GM23248 (cell line): ENCODE measurements at regions not wholly inside any gene's neighbourhood (a gene's known extent, or its start where the extent isn't known, plus 50 kb on each side); places are given as distances from the start of the nearest gene placed in this dataset.

Source experiments
- DNase-seq: peaks from one replicate; pipeline ENCODE4 v3.0.0-alpha.2; 2015
- H2AFZ ChIP-seq: fragments of 200-600 bp; sonication (generic); 2 replicates; pipeline ENCODE4 v1.6.1; 2016; ENCODE audit warnings: antibody characterized with exemption
- H3F3A ChIP-seq: fragments of 200-600 bp; sonication (generic); 2 replicates; pipeline ENCODE4 v1.6.1; 2016; ENCODE audit warnings: mild to moderate bottlenecking, antibody characterized with exemption, mixed run types; ENCODE audit not compliant: insufficient read depth
- H3K27ac ChIP-seq: fragments of 200-600 bp; sonication (generic); 2 replicates; pipeline ENCODE4 v1.5.1; 2016; ENCODE audit warnings: mild to moderate bottlenecking
- H3K27me3 ChIP-seq: fragments of 200-600 bp; sonication (generic); replicated peaks from 2 replicates; pipeline ENCODE4 v1.6.1; 2016; ENCODE audit warnings: mild to moderate bottlenecking; ENCODE audit not compliant: insufficient read depth
- H3K36me3 ChIP-seq: fragments of 200-600 bp; sonication (generic); 2 replicates; pipeline ENCODE4 v1.6.1; 2016; ENCODE audit warnings: low read depth, mild to moderate bottlenecking
- H3K4me1 ChIP-seq: fragments of 200-600 bp; sonication (generic); 2 replicates; pipeline ENCODE4 v1.6.1; 2016; ENCODE audit warnings: mild to moderate bottlenecking; ENCODE audit not compliant: insufficient read depth
- H3K4me2 ChIP-seq: fragments of 200-600 bp; sonication (generic); one replicate; pipeline ENCODE4 v1.6.1; 2016; ENCODE audit warnings: mild to moderate bottlenecking; ENCODE audit not compliant: unreplicated experiment
- H3K4me3 ChIP-seq: fragments of 200-600 bp; sonication (generic); 2 replicates; pipeline ENCODE4 v1.5.1; 2016; ENCODE audit warnings: mild to moderate bottlenecking
- H3K79me2 ChIP-seq: fragments of 200-600 bp; sonication (generic); 2 replicates; pipeline ENCODE4 v1.6.1; 2016; ENCODE audit warnings: mild to moderate bottlenecking; ENCODE audit not compliant: insufficient read depth
- H3K9ac ChIP-seq: fragments of 200-600 bp; sonication (generic); 2 replicates; pipeline ENCODE4 v1.6.1; 2016; ENCODE audit warnings: mild to moderate bottlenecking
- H3K9me2 ChIP-seq: fragments of 200-600 bp; sonication (generic); 2 replicates; pipeline ENCODE4 v1.6.1; 2016; ENCODE audit warnings: mixed run types, mild to moderate bottlenecking, moderate library complexity; ENCODE audit not compliant: insufficient read depth
- H3K9me3 ChIP-seq: fragments of 200-600 bp; sonication (generic); one replicate; pipeline ENCODE4 v1.6.1; 2017; ENCODE audit warnings: low read depth
- H4K20me1 ChIP-seq: fragments of 200-600 bp; sonication (generic); 2 replicates; pipeline ENCODE4 v1.6.0; 2016; ENCODE audit not compliant: insufficient read depth
- EZH2 ChIP-seq: fragments of 200-600 bp; sonication (generic); IDR thresholded peaks from 2 replicates; pipeline ENCODE4 v1.6.1; 2018; ENCODE audit warnings: antibody characterized with exemption, mild to moderate bottlenecking; ENCODE audit not compliant: insufficient read depth, poor library complexity, severe bottlenecking
- EZH2phosphoT487 ChIP-seq: fragments of 200-600 bp; sonication (generic); IDR thresholded peaks from 2 replicates; pipeline ENCODE4 v1.6.1; 2018; ENCODE audit warnings: antibody characterized with exemption, moderate library complexity, mild to moderate bottlenecking, low read depth; ENCODE audit not compliant: insufficient read depth
- WGBS, 2 experiments: methylation state at CpG; one replicate each; pipeline ENCODE4 v1.1.6; 2015 to 2017; ENCODE audit warnings: low lambda C conversion rate in 2 of 2, low coverage in 1 of 2; ENCODE audit errors: missing lambda C conversion rate in 2 of 2; 5-methylcytosine and 5-hydroxymethylcytosine counted together
- in situ Hi-C: fragments of 300-500 bp; cut with MboI; formaldehyde crosslinking; loops from 2 replicates; pipeline ENCODE4 v1.15.0; 2020

DNA sequence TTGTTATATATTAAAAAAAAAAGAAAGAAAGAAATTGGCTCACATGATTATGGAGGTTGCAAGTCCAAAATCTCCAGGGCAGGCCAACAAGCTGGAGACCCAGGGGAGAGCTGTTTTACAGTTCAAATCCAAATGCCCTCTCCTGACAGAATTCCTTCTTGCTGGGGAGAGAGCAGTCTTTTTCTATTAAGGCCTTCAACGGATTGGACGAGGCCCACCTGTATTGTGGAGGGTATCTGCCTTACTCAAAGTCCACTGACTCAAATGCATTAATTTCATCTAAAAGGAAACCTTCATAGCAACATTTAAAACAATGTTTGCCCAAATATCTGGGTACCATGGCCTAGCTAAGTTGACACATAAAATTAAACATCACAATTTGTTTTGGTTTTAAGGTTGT lies 56.9 kb upstream of the TRIM67 start:
- TF ChIP-seq EZH2 (no peak), EZH2phosphoT487 (no peak)
- 58 to 59% methylated on average over 2 of the region's 2 CpGs for WGBS, 2 experiments
- no peaks in the 10 kb centered on the region for H4K20me1 ChIP-seq
- H3K27me3 ChIP-seq = no peaks in the 10 kb centered on the region
- no peak overlapping the region for H3K9ac ChIP-seq
- no peaks in the 10 kb centered on the region for H3F3A ChIP-seq
- no peaks in the 10 kb centered on the region for H3K4me1 ChIP-seq
- H3K27ac ChIP-seq = no peak overlapping the region
- no peaks in the 10 kb centered on the region for H3K79me2 ChIP-seq
- no peaks in the 10 kb centered on the region for H3K9me3 ChIP-seq
- no peak for DNase-seq
- no peaks in the 10 kb centered on the region for H3K36me3 ChIP-seq
- no peak overlapping the region for H3K4me3 ChIP-seq
- in situ Hi-C loops = no loop called here
- H3K4me2 ChIP-seq = no peak overlapping the region
- H2AFZ ChIP-seq = no peak overlapping the region
- no peaks in the 10 kb centered on the region for H3K9me2 ChIP-seq

GRCh38 chr1:231103961-231104360 lies 57.9 kb upstream of the TRIM67 start:
- Histone ChIP-seq H3F3A (no peaks in the 10 kb centered on the region), H2AFZ (no peak overlapping the region), H3K4me3 (no peak overlapping the region), H3K9me3 (no peaks in the 10 kb centered on the region), H3K4me2 (no peak overlapping the region), H3K27ac (no peak overlapping the region), H3K9me2 (no peaks in the 10 kb centered on the region), H4K20me1 (no peaks in the 10 kb centered on the region), H3K79me2 (no peaks in the 10 kb centered on the region), H3K9ac (no peak overlapping the region), H3K4me1 (no peaks in the 10 kb centered on the region), H3K27me3 (no peaks in the 10 kb centered on the region), H3K36me3 (no peaks in the 10 kb centered on the region)
- in situ Hi-C loops = no loop called here
- WGBS, 2 experiments = 6 to 17% methylated on average over 1 of the region's 1 CpG
- DNase-seq = no peak
- TF ChIP-seq EZH2phosphoT487 (no peak), EZH2 (no peak)

GRCh38 chr1:231099996-231100767 lies 60.1 kb upstream of the FAM89A start:
- DNase-seq = no peak
- Histone ChIP-seq H4K20me1 (no peaks in the 10 kb centered on the region), H3K4me3 (no peak overlapping the region), H3K9me2 (no peaks in the 10 kb centered on the region), H3K27me3 (no peaks in the 10 kb centered on the region), H3K4me1 (no peaks in the 10 kb centered on the region), H3K9ac (no peak overlapping the region), H3K4me2 (no peak overlapping the region), H3K79me2 (no peaks in the 10 kb centered on the region), H3F3A (no peaks in the 10 kb centered on the region), H2AFZ (no peak overlapping the region), H3K9me3 (no peaks in the 10 kb centered on the region), H3K36me3 (no peaks in the 10 kb centered on the region), H3K27ac (no peak overlapping the region)
- TF ChIP-seq EZH2phosphoT487 (no peak), EZH2 (no peak)
- in situ Hi-C loops = no loop called here
- WGBS, 2 experiments = 28 to 30% methylated on average over 9 of the region's 9 CpGs

GRCh38 chr1:231099311-231099710 lies 59.3 kb upstream of the FAM89A start:
- H3F3A ChIP-seq = no peaks in the 10 kb centered on the region
- H3K4me1 ChIP-seq = no peaks in the 10 kb centered on the region
- no peaks in the 10 kb centered on the region for H3K36me3 ChIP-seq
- TF ChIP-seq EZH2 (no peak), EZH2phosphoT487 (no peak)
- no peak overlapping the region for H3K9ac ChIP-seq
- H3K4me2 ChIP-seq = no peak overlapping the region
- H3K9me3 ChIP-seq = no peaks in the 10 kb centered on the region
- no peaks in the 10 kb centered on the region for H4K20me1 ChIP-seq
- DNase-seq = no peak
- no peak overlapping the region for H2AFZ ChIP-seq
- 0 out of 2 replicates have a peak, but pooled peaks cover 5% of the 10 kb centered on the region for H3K27me3 ChIP-seq
- 58 to 66% methylated on average over 6 of the region's 6 CpGs for WGBS, 2 experiments
- H3K79me2 ChIP-seq = no peaks in the 10 kb centered on the region
- H3K27ac ChIP-seq = no peak overlapping the region
- H3K9me2 ChIP-seq = no peaks in the 10 kb centered on the region
- in situ Hi-C loops = no loop called here
- H3K4me3 ChIP-seq = no peak overlapping the region
